IMR-90 (cell line): ENCODE measurements at regions not wholly inside any gene's neighbourhood (a gene's known extent, or its start where the extent isn't known, plus 50 kb on each side); places are given as distances from the start of the nearest gene placed in this dataset.

Experiments
- ATAC-seq: fragments of 200-7000 bp; cut with Tn5 transposase; 2 replicates; pipeline ENCODE4 v1.9.1; 2020; ENCODE audit warnings: low read depth, mild to moderate bottlenecking, moderate library complexity
- BruUV-seq: library from RNA; stranded (reverse); fragments of 400-500 nt; replicated peaks from 2 replicates; lab custom pipeline; 2021; lab: Mats Ljungman, UMichigan
- CTCF ChIA-PET: fragments of 300-600 bp; formaldehyde crosslinking; extraction: SDS; loops from one replicate; lab custom pipeline; 2021; ENCODE audit warnings: antibody characterized with exemption; lab: Yijun Ruan, JAX
- POLR2A ChIA-PET: fragments of 300-600 bp; sonication (Branson Sonifier 250); formaldehyde crosslinking; loops from one replicate; lab custom pipeline; 2022; ENCODE audit warnings: antibody characterized with exemption; ENCODE audit not compliant: unreplicated experiment; lab: Charles Lee
- DNase-seq: peaks from one replicate; pipeline ENCODE4 v3.0.0; 2013
- H2AFZ ChIP-seq: replicated peaks from 2 replicates; pipeline ENCODE3; 2013; ENCODE audit warnings: low read length, mild to moderate bottlenecking; ENCODE audit not compliant: poor library complexity
- H2AK5ac ChIP-seq: 2 replicates; pipeline ENCODE4 v1.6.1; 2013; ENCODE audit warnings: low read depth, low read length, inconsistent platforms
- H2AK9ac ChIP-seq: replicated peaks from 2 replicates; pipeline ENCODE3; 2013; ENCODE audit warnings: mild to moderate bottlenecking, low read depth, low read length, moderate library complexity; ENCODE audit not compliant: poor library complexity
- H2BK120ac ChIP-seq: 2 replicates; pipeline ENCODE4 v1.6.1; 2013; ENCODE audit warnings: low read depth, low read length, inconsistent platforms
- H2BK15ac ChIP-seq: 3 replicates; pipeline ENCODE4 v1.6.1; 2013; ENCODE audit warnings: low read depth, low read length, inconsistent platforms
- H2BK20ac ChIP-seq: 2 replicates; pipeline ENCODE4 v1.6.1; 2013; ENCODE audit warnings: low read depth, mild to moderate bottlenecking, inconsistent platforms, low read length, moderate library complexity
- H2BK5ac ChIP-seq: 2 replicates; pipeline ENCODE4 v1.6.1; 2013; ENCODE audit warnings: mild to moderate bottlenecking, low read depth, low read length, inconsistent platforms; ENCODE audit not compliant: poor library complexity, severe bottlenecking
- H3K14ac ChIP-seq: replicated peaks from 2 replicates; pipeline ENCODE4 v1.6.1; 2013; ENCODE audit warnings: low read depth, low read length, inconsistent platforms
- H3K18ac ChIP-seq: 2 replicates; pipeline ENCODE4 v1.6.1; 2013; ENCODE audit warnings: low read depth, low read length, control low read depth
- H3K23ac ChIP-seq: 2 replicates; pipeline ENCODE4 v1.6.1; 2013; ENCODE audit warnings: low read depth, low read length, inconsistent platforms
- H3K27ac ChIP-seq: 2 replicates; pipeline ENCODE4 v1.5.1; 2013; ENCODE audit warnings: mild to moderate bottlenecking, control low read depth, low read length; ENCODE audit not compliant: insufficient read depth
- H3K27me3 ChIP-seq: 2 replicates; pipeline ENCODE4 v1.6.1; 2013; ENCODE audit warnings: low read length; ENCODE audit not compliant: control insufficient read depth, insufficient read depth
- H3K36me3 ChIP-seq: 2 replicates; pipeline ENCODE4 v1.6.1; 2013; ENCODE audit warnings: low read length, mixed read lengths; ENCODE audit not compliant: control insufficient read depth, insufficient read depth
- H3K4ac ChIP-seq: 2 replicates; pipeline ENCODE4 v1.6.1; 2013; ENCODE audit warnings: low read depth, low read length, inconsistent platforms
- H3K4me1 ChIP-seq: 2 replicates; pipeline ENCODE4 v1.6.1; 2013; ENCODE audit warnings: low read length, mixed read lengths; ENCODE audit not compliant: control insufficient read depth, insufficient read depth
- H3K4me2 ChIP-seq: 2 replicates; pipeline ENCODE4 v1.6.1; 2013; ENCODE audit warnings: low read depth, mild to moderate bottlenecking, control low read depth, low read length, moderate library complexity
- H3K4me3 ChIP-seq: 2 replicates; pipeline ENCODE4 v1.5.1; 2013; ENCODE audit warnings: low read depth, mild to moderate bottlenecking, control low read depth, low read length, moderate library complexity; ENCODE audit not compliant: insufficient read depth
- H3K56ac ChIP-seq: 2 replicates; pipeline ENCODE4 v1.6.1; 2013; ENCODE audit warnings: low read length, inconsistent platforms; ENCODE audit not compliant: insufficient read depth; ENCODE audit errors: extremely low read depth
- H3K79me1 ChIP-seq, 2 experiments: 2 replicates each; pipeline ENCODE4 v1.6.1; 2013; ENCODE audit warnings: low read length in 2 of 2, inconsistent platforms in 1 of 2, low read depth in 1 of 2
- H3K9ac ChIP-seq: 2 replicates; pipeline ENCODE4 v1.6.1; 2013; ENCODE audit warnings: low read depth, low read length, control low read depth
- H3K9me1 ChIP-seq: 2 replicates; pipeline ENCODE4 v1.6.1; 2013; ENCODE audit warnings: low read length, inconsistent platforms; ENCODE audit not compliant: insufficient read depth
- H3K9me3 ChIP-seq: 2 replicates; pipeline ENCODE4 v1.6.1; 2013; ENCODE audit warnings: low read length; ENCODE audit not compliant: control insufficient read depth, insufficient read depth
- H4K20me1 ChIP-seq: 2 replicates; pipeline ENCODE4 v1.6.1; 2013; ENCODE audit warnings: low read length, inconsistent platforms; ENCODE audit not compliant: insufficient read depth
- H4K5ac ChIP-seq: 2 replicates; pipeline ENCODE4 v1.6.1; 2013; ENCODE audit warnings: mild to moderate bottlenecking, low read depth, low read length, control low read depth
- H4K8ac ChIP-seq, 2 experiments: 2 replicates each; pipeline ENCODE4 v1.6.1; 2013; ENCODE audit warnings: low read depth in 2 of 2, low read length in 2 of 2, control low read depth in 1 of 2, inconsistent platforms in 1 of 2
- H4K91ac ChIP-seq: 2 replicates; pipeline ENCODE4 v1.6.1; 2013; ENCODE audit warnings: low read depth, low read length, inconsistent platforms; ENCODE audit not compliant: insufficient read depth
- BHLHE40 ChIP-seq: fragments of 150-350 bp; IDR thresholded peaks from 2 replicates; pipeline ENCODE4 v1.6.1; 2016; ENCODE audit warnings: mild to moderate bottlenecking, low read depth, low read length
- CEBPB ChIP-seq: IDR thresholded peaks from 2 replicates; pipeline ENCODE4 v1.6.1; 2012; ENCODE audit warnings: low read depth, low read length, improper control_type of control experiment
- CHD1 ChIP-seq: IDR thresholded peaks from 2 replicates; pipeline ENCODE4 v1.6.1; 2012; ENCODE audit warnings: low read depth, low read length, improper control_type of control experiment
- FOS ChIP-seq: fragments of 150-350 bp; IDR thresholded peaks from 2 replicates; pipeline ENCODE4 v1.6.1; 2016; ENCODE audit warnings: low read depth, low read length
- MAFK ChIP-seq: IDR thresholded peaks from 2 replicates; pipeline ENCODE4 v1.6.1; 2012; ENCODE audit warnings: low read depth, low read length, improper control_type of control experiment
- MAZ ChIP-seq: IDR thresholded peaks from 2 replicates; pipeline ENCODE4 v1.6.1; 2012; ENCODE audit warnings: low read depth, mild to moderate bottlenecking, low read length, improper control_type of control experiment, moderate library complexity, borderline replicate concordance
- MXI1 ChIP-seq: IDR thresholded peaks from 2 replicates; pipeline ENCODE4 v1.6.1; 2012; ENCODE audit warnings: low read depth, mild to moderate bottlenecking, low read length, moderate library complexity, borderline replicate concordance
- NFE2L2 ChIP-seq: fragments of 150-350 bp; IDR thresholded peaks from 2 replicates; pipeline ENCODE4 v1.6.1; 2016; ENCODE audit warnings: low read depth, mild to moderate bottlenecking, low read length
- POLR2A ChIP-seq: IDR thresholded peaks from 2 replicates; pipeline ENCODE4 v1.6.1; 2012; ENCODE audit warnings: mild to moderate bottlenecking, low read depth, low read length
- RAD21 ChIP-seq: IDR thresholded peaks from 2 replicates; pipeline ENCODE4 v1.6.1; 2012; ENCODE audit warnings: low read length, improper control_type of control experiment
- RCOR1 ChIP-seq: IDR thresholded peaks from 2 replicates; pipeline ENCODE4 v1.6.1; 2012; ENCODE audit warnings: mild to moderate bottlenecking, low read length, improper control_type of control experiment; ENCODE audit not compliant: insufficient replicate concordance
- RFX5 ChIP-seq: IDR thresholded peaks from 2 replicates; pipeline ENCODE4 v1.8.0; 2012; ENCODE audit warnings: low read depth, mild to moderate bottlenecking, low read length, moderate library complexity
- SMC3 ChIP-seq: fragments of 150-350 bp; IDR thresholded peaks from 2 replicates; pipeline ENCODE4 v1.6.1; 2016; ENCODE audit warnings: low read depth, mild to moderate bottlenecking, antibody characterized with exemption, low read length, moderate library complexity
- WGBS, 2 experiments: methylation state at CpG; one replicate each; pipeline versions ENCODE4 v1.1.5 to v1.1.7; 2013; ENCODE audit warnings: missing lambda C conversion rate in 2 of 2; ENCODE audit not compliant: insufficient read length in 1 of 2; ENCODE audit errors: extremely low coverage in 2 of 2; 5-methylcytosine and 5-hydroxymethylcytosine counted together
- dilution Hi-C: fragments of 300-500 bp; cut with HindIII; formaldehyde crosslinking; loops from one replicate; pipeline ENCODE4 v1.14.3; 2018; ENCODE audit warnings: low sequenced_read_pairs; ENCODE audit not compliant: unreplicated experiment
- in situ Hi-C: fragments of 300-500 bp; cut with MboI; formaldehyde crosslinking; loops from 3 replicates; pipeline ENCODE4 v1.14.3; 2019; ENCODE audit warnings: low sequenced_read_pairs, inconsistent platforms, mixed read lengths
- intact Hi-C: fragments of 100-400 bp; cut with micrococcal nuclease; formaldehyde crosslinking; loops from 2 replicates; pipeline ENCODE4 v1.10.0; 2022
- TF ChIP-seq, protein P1 (sequence below): fragments of 150-350 bp; IDR thresholded peaks from 2 replicates; pipeline ENCODE4 v1.6.1; 2017; ENCODE audit warnings: mild to moderate bottlenecking, antibody characterized with exemption, low read length, low read depth
- TF ChIP-seq, protein P2 (sequence below): conservative IDR thresholded peaks from 2 replicates; pipeline ENCODE4 v1.5.1; 2012; ENCODE audit warnings: mild to moderate bottlenecking, low read depth, low read length, improper control_type of control experiment
- TF ChIP-seq, protein P3 (sequence below): fragments of 150-350 bp; IDR thresholded peaks from 2 replicates; pipeline ENCODE4 v1.6.1; 2016; ENCODE audit warnings: low read depth, mild to moderate bottlenecking, low read length, moderate library complexity, borderline replicate concordance

DNA sequence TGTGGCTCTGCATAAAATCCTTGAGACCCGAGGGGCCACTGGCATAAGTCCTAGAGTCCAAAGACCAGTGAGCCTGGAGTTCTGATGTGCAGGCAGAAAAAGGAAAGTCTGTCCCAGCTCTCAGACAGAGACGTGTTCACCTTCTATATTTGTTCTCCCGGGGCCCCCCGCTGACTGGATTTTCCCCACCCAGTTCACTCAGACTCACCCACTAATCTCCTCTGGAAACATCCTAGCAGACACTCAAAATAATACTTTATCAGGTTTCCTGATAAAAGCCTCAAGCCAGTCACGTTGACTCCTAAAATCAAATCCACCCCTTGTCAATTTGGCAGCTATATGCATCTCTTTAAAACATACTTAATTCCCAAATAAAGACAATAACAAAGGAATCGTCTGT is 1084.2 kb upstream of the NCAM2 start:
- no peak overlapping the region for H4K5ac ChIP-seq
- ChIA-PET POLR2A (no interaction called here), CTCF (no interaction called here)
- no peak overlapping the region for H3K27ac ChIP-seq
- H4K8ac ChIP-seq = no peak overlapping the region
- H3K4me2 ChIP-seq = no peak overlapping the region
- no peak for DNase-seq
- BruUV-seq = no TSS peak
- no peaks in the 10 kb centered on the region for H3K79me1 ChIP-seq
- H2BK20ac ChIP-seq = no peak overlapping the region
- H3K27me3 ChIP-seq = no peaks in the 10 kb centered on the region
- H3K14ac ChIP-seq = no peak overlapping the region
- no peak overlapping the region for H4K91ac ChIP-seq
- H3K36me3 ChIP-seq = no peaks in the 10 kb centered on the region
- dilution Hi-C loops = no loop called here
- in situ Hi-C loops = no loop called here
- no peak overlapping the region for H3K23ac ChIP-seq
- no peak overlapping the region for H2AK9ac ChIP-seq
- H2AFZ ChIP-seq = no peak overlapping the region
- no peak overlapping the region for H2BK120ac ChIP-seq
- H3K4me3 ChIP-seq = no peak overlapping the region
- 41% methylated on average over 5 of the region's 6 CpGs; no CpG with 5 or more reads in 1 of the 2 experiments for WGBS, 2 experiments
- peaks cover 5% of the 10 kb centered on the region; the same call in 1 of the 2 replicates for H3K9me3 ChIP-seq
- no peaks in the 10 kb centered on the region for H3K9me1 ChIP-seq
- no peak overlapping the region for H3K18ac ChIP-seq
- no peak for ATAC-seq
- H2BK5ac ChIP-seq = no peak overlapping the region
- TF ChIP-seq RAD21 (no peak), POLR2A (no peak), MXI1 (no peak), RFX5 (no peak), CHD1 (no peak), SMC3 (no peak), FOS (no peak), MAFK (no peak), MAZ (no peak), NFE2L2 (no peak), RCOR1 (no peak), BHLHE40 (no peak), CEBPB (no peak)
- TF ChIP-seq, protein P1, sequence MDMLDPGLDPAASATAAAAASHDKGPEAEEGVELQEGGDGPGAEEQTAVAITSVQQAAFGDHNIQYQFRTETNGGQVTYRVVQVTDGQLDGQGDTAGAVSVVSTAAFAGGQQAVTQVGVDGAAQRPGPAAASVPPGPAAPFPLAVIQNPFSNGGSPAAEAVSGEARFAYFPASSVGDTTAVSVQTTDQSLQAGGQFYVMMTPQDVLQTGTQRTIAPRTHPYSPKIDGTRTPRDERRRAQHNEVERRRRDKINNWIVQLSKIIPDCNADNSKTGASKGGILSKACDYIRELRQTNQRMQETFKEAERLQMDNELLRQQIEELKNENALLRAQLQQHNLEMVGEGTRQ = no peak
- TF ChIP-seq, protein P2, sequence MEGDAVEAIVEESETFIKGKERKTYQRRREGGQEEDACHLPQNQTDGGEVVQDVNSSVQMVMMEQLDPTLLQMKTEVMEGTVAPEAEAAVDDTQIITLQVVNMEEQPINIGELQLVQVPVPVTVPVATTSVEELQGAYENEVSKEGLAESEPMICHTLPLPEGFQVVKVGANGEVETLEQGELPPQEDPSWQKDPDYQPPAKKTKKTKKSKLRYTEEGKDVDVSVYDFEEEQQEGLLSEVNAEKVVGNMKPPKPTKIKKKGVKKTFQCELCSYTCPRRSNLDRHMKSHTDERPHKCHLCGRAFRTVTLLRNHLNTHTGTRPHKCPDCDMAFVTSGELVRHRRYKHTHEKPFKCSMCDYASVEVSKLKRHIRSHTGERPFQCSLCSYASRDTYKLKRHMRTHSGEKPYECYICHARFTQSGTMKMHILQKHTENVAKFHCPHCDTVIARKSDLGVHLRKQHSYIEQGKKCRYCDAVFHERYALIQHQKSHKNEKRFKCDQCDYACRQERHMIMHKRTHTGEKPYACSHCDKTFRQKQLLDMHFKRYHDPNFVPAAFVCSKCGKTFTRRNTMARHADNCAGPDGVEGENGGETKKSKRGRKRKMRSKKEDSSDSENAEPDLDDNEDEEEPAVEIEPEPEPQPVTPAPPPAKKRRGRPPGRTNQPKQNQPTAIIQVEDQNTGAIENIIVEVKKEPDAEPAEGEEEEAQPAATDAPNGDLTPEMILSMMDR = no peak
- TF ChIP-seq, protein P3, sequence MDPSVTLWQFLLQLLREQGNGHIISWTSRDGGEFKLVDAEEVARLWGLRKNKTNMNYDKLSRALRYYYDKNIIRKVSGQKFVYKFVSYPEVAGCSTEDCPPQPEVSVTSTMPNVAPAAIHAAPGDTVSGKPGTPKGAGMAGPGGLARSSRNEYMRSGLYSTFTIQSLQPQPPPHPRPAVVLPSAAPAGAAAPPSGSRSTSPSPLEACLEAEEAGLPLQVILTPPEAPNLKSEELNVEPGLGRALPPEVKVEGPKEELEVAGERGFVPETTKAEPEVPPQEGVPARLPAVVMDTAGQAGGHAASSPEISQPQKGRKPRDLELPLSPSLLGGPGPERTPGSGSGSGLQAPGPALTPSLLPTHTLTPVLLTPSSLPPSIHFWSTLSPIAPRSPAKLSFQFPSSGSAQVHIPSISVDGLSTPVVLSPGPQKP = no peak
- no peaks in the 10 kb centered on the region for H3K4me1 ChIP-seq
- no peaks in the 10 kb centered on the region for H4K20me1 ChIP-seq
- H3K4ac ChIP-seq = no peak overlapping the region
- H2BK15ac ChIP-seq = no peak overlapping the region
- H3K9ac ChIP-seq = no peak overlapping the region
- intact Hi-C loops = no loop called here
- no peak overlapping the region for H2AK5ac ChIP-seq
- H3K56ac ChIP-seq = no peak overlapping the region
